HCT116 (cell line): ENCODE measurements at regions not wholly inside any gene's neighbourhood (a gene's known extent, or its start where the extent isn't known, plus 50 kb on each side); places are given as distances from the start of the nearest gene placed in this dataset.

ENCODE experiments used
- ATAC-seq: fragments of 200-7000 bp; cut with Tn5 transposase; 2 replicates; pipeline ENCODE4 v1.9.1; 2020; ENCODE audit warnings: mild to moderate bottlenecking, moderate library complexity
- BruUV-seq: library from RNA; stranded (reverse); fragments of 400-500 nt; replicated peaks from 2 replicates; lab custom pipeline; 2021; lab: Mats Ljungman, UMichigan
- CTCF ChIA-PET: fragments of 300-600 bp; sonication (Branson Sonifier 250); formaldehyde crosslinking; loops from one replicate; lab custom pipeline; 2021; ENCODE audit warnings: antibody characterized with exemption; lab: Charles Lee
- POLR2A ChIA-PET: fragments of 300-600, 350-600 bp; sonication (Branson Sonifier 250); formaldehyde crosslinking; loops from one replicate; lab custom pipeline; 2021; ENCODE audit warnings: antibody characterized with exemption; lab: Charles Lee
- RAD21 ChIA-PET, 2 experiments: fragments of 300-600 bp; sonication (Branson Sonifier 250); formaldehyde crosslinking; loops; one replicate each; lab custom pipeline; 2023; ENCODE audit warnings: low total read pairs in 2 of 2; ENCODE audit not compliant: uncharacterized antibody in 2 of 2, unreplicated experiment in 2 of 2, low non-redundant PET in 1 of 2; lab: Charles Lee
- DNase-seq: peaks from one replicate; pipeline ENCODE4 v3.0.0-alpha.2; 2010; ENCODE audit warnings: low read depth, low spot score
- H2AFZ ChIP-seq: fragments of 200-600 bp; shearing (Covaris generic), sonication (generic); 2 replicates; pipeline ENCODE4 v1.6.1; 2017; ENCODE audit warnings: low read depth, mixed run types, mixed read lengths, antibody characterized with exemption, low read length; ENCODE audit not compliant: poor library complexity, severe bottlenecking
- H3K27ac ChIP-seq: 2 replicates; pipeline ENCODE4 v1.5.1; 2012; ENCODE audit warnings: low read depth, low read length
- H3K27me3 ChIP-seq: fragments of 200-600 bp; sonication (generic); 2 replicates; pipeline ENCODE4 v1.6.1; 2016; ENCODE audit warnings: mixed run types, low read length, mixed read lengths; ENCODE audit not compliant: insufficient read depth
- H3K36me3 ChIP-seq, 2 experiments: fragments of 200-500 bp in 1 of 2; fragments of 200-600 bp in 1 of 2; sonication (Bioruptor generic) in 1 of 2; sonication (generic) in 1 of 2; 2 replicates each; pipeline versions ENCODE4 v1.5.1 to v1.6.1; 2014 to 2016; ENCODE audit warnings: low read length in 2 of 2, inconsistent platforms in 1 of 2, mixed read lengths in 1 of 2, mixed run types in 1 of 2; ENCODE audit not compliant: insufficient read depth in 2 of 2, control insufficient read depth in 1 of 2
- H3K4me1 ChIP-seq, 2 experiments: fragments of 200-600 bp in 1 of 2; sonication (generic) in 1 of 2; 2 replicates each; pipeline versions ENCODE4 v1.5.1 to v1.6.1; 2012 to 2017; ENCODE audit warnings: low read length in 2 of 2, inconsistent platforms in 1 of 2, mild to moderate bottlenecking in 1 of 2, mixed read lengths in 1 of 2, mixed run types in 1 of 2, moderate library complexity in 1 of 2; ENCODE audit not compliant: insufficient read depth in 2 of 2, control insufficient read depth in 1 of 2
- H3K4me2 ChIP-seq: fragments of 200-600 bp; sonication (generic); 2 replicates; pipeline ENCODE4 v1.6.1; 2017; ENCODE audit warnings: mixed run types, low read length, mixed read lengths
- H3K4me3 ChIP-seq, 2 experiments: fragments of 200-600 bp in 1 of 2; sonication (generic) in 1 of 2; replicated peaks in 1 of 2; 2 replicates each; pipeline ENCODE4 v1.5.1; 2011 to 2016; ENCODE audit warnings: low read length in 2 of 2, control low read depth in 1 of 2, low read depth in 1 of 2, mild to moderate bottlenecking in 1 of 2, mixed read lengths in 1 of 2, mixed run types in 1 of 2
- H3K79me2 ChIP-seq: fragments of 200-600 bp; sonication (generic); 2 replicates; pipeline ENCODE4 v1.6.1; 2017; ENCODE audit warnings: mild to moderate bottlenecking, mixed run types, low read length, moderate library complexity, mixed read lengths; ENCODE audit not compliant: insufficient read depth
- H3K9ac ChIP-seq: fragments of 200-600 bp; sonication (generic); 2 replicates; pipeline ENCODE4 v1.6.1; 2016; ENCODE audit warnings: low read length, mixed read lengths
- H3K9me2 ChIP-seq: fragments of 200-600 bp; sonication (generic), shearing (Covaris generic); 2 replicates; pipeline ENCODE4 v1.6.1; 2017; ENCODE audit warnings: mixed run types, mild to moderate bottlenecking, moderate library complexity; ENCODE audit not compliant: insufficient read depth
- H3K9me3 ChIP-seq, 2 experiments: fragments of 200-500 bp in 1 of 2; fragments of 200-600 bp in 1 of 2; sonication (Bioruptor generic) in 1 of 2; sonication (generic) in 1 of 2; 2 replicates each; pipeline ENCODE4 v1.6.1; 2014 to 2017; ENCODE audit warnings: low read length in 2 of 2, mixed read lengths in 2 of 2, inconsistent platforms in 1 of 2, low read depth in 1 of 2, mild to moderate bottlenecking in 1 of 2, mixed run types in 1 of 2, moderate library complexity in 1 of 2; ENCODE audit not compliant: control insufficient read depth in 1 of 2, insufficient read depth in 1 of 2
- H4K20me1 ChIP-seq: fragments of 200-600 bp; sonication (generic), shearing (Covaris generic); 2 replicates; pipeline ENCODE4 v1.6.1; 2017; ENCODE audit warnings: mixed run types, mild to moderate bottlenecking, moderate library complexity; ENCODE audit not compliant: insufficient read depth
- CEBPB ChIP-seq: IDR thresholded peaks from 2 replicates; pipeline ENCODE4 v1.6.1; 2012; ENCODE audit warnings: low read depth
- ELF1 ChIP-seq: IDR thresholded peaks from 2 replicates; pipeline ENCODE4 v1.6.1; 2012; ENCODE audit warnings: low read depth, borderline replicate concordance
- EZH2 ChIP-seq: fragments of 200-600 bp; sonication (generic); IDR thresholded peaks from 2 replicates; pipeline ENCODE4 v1.6.1; 2017; ENCODE audit warnings: antibody characterized with exemption, mixed run types
- EZH2phosphoT487 ChIP-seq: fragments of 200-600 bp; IDR thresholded peaks from 2 replicates; pipeline ENCODE4 v1.6.1; 2018; ENCODE audit warnings: antibody characterized with exemption, borderline replicate concordance
- JUND ChIP-seq: IDR thresholded peaks from 2 replicates; pipeline ENCODE4 v1.6.1; 2012
- POLR2AphosphoS5 ChIP-seq: IDR thresholded peaks from 2 replicates; pipeline ENCODE4 v1.6.1; 2011; ENCODE audit warnings: mild to moderate bottlenecking, low read depth, low read length, moderate library complexity
- RAD21 ChIP-seq: IDR thresholded peaks from 2 replicates; pipeline ENCODE4 v1.6.1; 2012; ENCODE audit warnings: low read depth, mild to moderate bottlenecking
- SIN3A ChIP-seq: IDR thresholded peaks from 2 replicates; pipeline ENCODE4 v1.6.1; 2012; ENCODE audit warnings: low read depth
- SP1 ChIP-seq: IDR thresholded peaks from 2 replicates; pipeline ENCODE4 v1.6.1; 2012; ENCODE audit warnings: low read depth
- SRF ChIP-seq: IDR thresholded peaks from 2 replicates; pipeline ENCODE4 v1.6.1; 2012; ENCODE audit warnings: low read depth
- TCF7L2 ChIP-seq: IDR thresholded peaks from 2 replicates; pipeline ENCODE4 v1.7.0; 2011; ENCODE audit warnings: borderline replicate concordance, inconsistent platforms; ENCODE audit not compliant: insufficient read depth, insufficient read length; ENCODE audit errors: extremely low read depth
- YY1 ChIP-seq: IDR thresholded peaks from 2 replicates; pipeline ENCODE4 v1.6.1; 2011; ENCODE audit warnings: low read length, low read depth, moderate library complexity, mild to moderate bottlenecking; ENCODE audit not compliant: insufficient replicate concordance; ENCODE audit errors: extremely low read depth
- intact Hi-C: fragments of 100-400 bp; cut with micrococcal nuclease; formaldehyde crosslinking; loops from 2 replicates; pipeline ENCODE4 v1.10.0; 2022
- TF ChIP-seq, protein P1 (sequence below): IDR thresholded peaks from 2 replicates; pipeline ENCODE4 v1.6.1; 2012
- TF ChIP-seq, protein P2 (sequence below): IDR thresholded peaks from 2 replicates; pipeline ENCODE4 v1.6.1; 2011; ENCODE audit warnings: mild to moderate bottlenecking, low read length, moderate library complexity; ENCODE audit not compliant: insufficient replicate concordance; ENCODE audit errors: extremely low read depth
- TF ChIP-seq, protein P3 (sequence below): IDR thresholded peaks from 2 replicates; pipeline ENCODE4 v1.6.1; 2012

DNA sequence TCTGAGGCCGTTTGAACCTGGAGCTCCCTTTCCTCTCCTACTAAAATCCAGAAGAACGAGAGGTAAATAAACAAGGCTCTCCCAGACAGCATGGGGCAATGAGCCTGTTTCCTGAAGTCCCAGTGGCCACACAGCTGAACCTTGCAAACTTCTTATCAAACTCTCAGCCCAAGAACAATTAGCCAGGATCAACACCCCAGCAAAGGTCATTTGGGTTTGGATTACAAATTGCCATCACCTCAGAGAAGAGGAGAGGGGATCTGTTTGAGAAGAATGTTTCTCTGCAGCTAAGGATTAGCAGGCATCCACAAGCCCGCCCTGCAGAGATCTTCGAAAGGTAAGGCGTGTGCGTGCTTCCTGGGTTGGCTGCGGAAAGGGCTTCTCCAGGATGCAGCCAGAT is 201.9 kb upstream of the SOX1 start:
- H3K4me3 ChIP-seq = no peak overlapping the region
- no peaks in the 10 kb centered on the region for H3K9me3 ChIP-seq
- TF ChIP-seq, protein P1, sequence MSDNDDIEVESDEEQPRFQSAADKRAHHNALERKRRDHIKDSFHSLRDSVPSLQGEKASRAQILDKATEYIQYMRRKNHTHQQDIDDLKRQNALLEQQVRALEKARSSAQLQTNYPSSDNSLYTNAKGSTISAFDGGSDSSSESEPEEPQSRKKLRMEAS = no peak
- TF ChIP-seq EZH2 (no peak), JUND (no peak), SP1 (no peak), CEBPB (no peak), SRF (no peak), POLR2AphosphoS5 (no peak), TCF7L2 (no peak), EZH2phosphoT487 (no peak), SIN3A (no peak), RAD21 (no peak), YY1 (no peak), ELF1 (no peak)
- TF ChIP-seq, protein P2, sequence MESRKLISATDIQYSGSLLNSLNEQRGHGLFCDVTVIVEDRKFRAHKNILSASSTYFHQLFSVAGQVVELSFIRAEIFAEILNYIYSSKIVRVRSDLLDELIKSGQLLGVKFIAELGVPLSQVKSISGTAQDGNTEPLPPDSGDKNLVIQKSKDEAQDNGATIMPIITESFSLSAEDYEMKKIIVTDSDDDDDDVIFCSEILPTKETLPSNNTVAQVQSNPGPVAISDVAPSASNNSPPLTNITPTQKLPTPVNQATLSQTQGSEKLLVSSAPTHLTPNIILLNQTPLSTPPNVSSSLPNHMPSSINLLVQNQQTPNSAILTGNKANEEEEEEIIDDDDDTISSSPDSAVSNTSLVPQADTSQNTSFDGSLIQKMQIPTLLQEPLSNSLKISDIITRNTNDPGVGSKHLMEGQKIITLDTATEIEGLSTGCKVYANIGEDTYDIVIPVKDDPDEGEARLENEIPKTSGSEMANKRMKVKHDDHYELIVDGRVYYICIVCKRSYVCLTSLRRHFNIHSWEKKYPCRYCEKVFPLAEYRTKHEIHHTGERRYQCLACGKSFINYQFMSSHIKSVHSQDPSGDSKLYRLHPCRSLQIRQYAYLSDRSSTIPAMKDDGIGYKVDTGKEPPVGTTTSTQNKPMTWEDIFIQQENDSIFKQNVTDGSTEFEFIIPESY = no peak
- TF ChIP-seq, protein P3, sequence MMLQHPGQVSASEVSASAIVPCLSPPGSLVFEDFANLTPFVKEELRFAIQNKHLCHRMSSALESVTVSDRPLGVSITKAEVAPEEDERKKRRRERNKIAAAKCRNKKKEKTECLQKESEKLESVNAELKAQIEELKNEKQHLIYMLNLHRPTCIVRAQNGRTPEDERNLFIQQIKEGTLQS = no peak
- BruUV-seq = no TSS peak
- H3K9me2 ChIP-seq = no peaks in the 10 kb centered on the region
- RAD21 ChIA-PET = no interaction called here
- no peaks in the 10 kb centered on the region for H3K4me1 ChIP-seq
- H4K20me1 ChIP-seq = no peaks in the 10 kb centered on the region
- no peak overlapping the region for H3K27ac ChIP-seq
- H3K79me2 ChIP-seq = no peaks in the 10 kb centered on the region
- no peaks in the 10 kb centered on the region for H3K36me3 ChIP-seq
- H3K4me2 ChIP-seq = no peak overlapping the region
- POLR2A ChIA-PET = no interaction called here
- CTCF ChIA-PET = no interaction called here
- DNase-seq (no peak), ATAC-seq (no peak)
- no peak overlapping the region for H3K9ac ChIP-seq
- peaks cover 8% of the 10 kb centered on the region; the same call in 1 of the 2 replicates for H3K27me3 ChIP-seq
- H2AFZ ChIP-seq = no peak overlapping the region
- intact Hi-C loops = no loop called here
